HuH-7.5 (cell line): ENCODE measurements at regions not wholly inside any gene's neighbourhood (a gene's known extent, or its start where the extent isn't known, plus 50 kb on each side); places are given as distances from the start of the nearest gene placed in this dataset.

Source experiments
- DNase-seq: peaks from one replicate; pipeline ENCODE4 v3.0.0; 2011; ENCODE audit warnings: low spot score

DNA sequence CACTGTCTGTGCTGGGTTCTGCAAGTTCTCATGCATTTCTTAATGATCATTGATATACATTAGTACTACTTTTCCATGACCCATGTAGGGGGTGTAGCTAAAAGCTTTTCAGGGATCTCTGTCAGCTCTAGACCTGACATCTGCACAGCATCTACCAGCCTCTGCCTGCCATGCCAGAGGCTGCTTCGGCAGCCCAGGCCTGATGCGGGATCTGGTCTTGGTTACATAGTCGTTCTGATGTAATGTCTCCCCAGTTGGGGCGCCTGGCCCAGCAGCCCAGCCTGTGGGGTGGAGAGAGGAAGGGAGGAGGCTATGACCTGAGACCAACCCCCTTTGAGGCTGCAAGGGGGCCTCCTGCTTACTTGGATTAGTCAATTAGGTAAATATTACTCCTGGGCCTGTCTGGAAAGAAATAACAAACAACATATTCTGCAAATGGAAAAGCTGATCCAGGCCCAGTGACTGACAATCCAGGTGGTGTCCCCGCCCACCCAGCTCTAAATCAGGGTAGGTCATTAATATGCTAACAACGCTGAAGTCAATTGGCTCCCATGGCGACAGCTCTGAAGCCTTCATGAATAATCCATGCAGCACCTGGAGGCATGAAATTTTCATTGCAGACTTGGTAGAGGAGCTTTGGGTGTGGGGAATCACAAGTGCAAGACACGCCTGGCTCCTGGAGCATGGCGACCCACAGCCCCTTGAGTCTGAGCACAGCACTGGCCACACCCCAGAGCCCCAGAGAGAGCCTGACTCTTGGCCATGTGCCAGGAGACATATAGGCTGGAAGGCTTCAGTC is 575.3 kb downstream of the CMPK2 start:
- DNase-seq = no peak

GRCh38 chr2:6294791-6295190 is 570.9 kb downstream of the CMPK2 start:
- no peak for DNase-seq

DNA sequence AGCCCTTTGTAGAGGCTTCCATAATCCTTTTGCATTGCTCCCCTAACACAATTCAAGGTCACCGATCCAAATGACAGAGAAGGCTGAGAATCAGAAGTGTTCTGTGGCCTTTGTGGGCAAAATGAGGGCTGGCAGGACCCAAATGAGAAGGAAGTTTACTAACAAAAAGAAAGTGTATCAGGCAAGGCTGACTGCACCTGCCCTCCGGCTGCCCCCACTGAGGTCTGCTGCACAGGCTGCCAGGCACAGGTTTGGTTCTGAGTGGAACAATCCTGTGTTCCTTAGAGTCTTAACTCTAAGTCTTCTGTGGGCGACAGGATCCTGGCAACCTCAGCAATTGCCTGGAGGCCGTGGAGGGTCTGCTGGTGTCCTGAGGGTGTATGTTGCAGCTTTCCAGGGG is 568.5 kb downstream of the CMPK2 start:
- no peak for DNase-seq

DNA sequence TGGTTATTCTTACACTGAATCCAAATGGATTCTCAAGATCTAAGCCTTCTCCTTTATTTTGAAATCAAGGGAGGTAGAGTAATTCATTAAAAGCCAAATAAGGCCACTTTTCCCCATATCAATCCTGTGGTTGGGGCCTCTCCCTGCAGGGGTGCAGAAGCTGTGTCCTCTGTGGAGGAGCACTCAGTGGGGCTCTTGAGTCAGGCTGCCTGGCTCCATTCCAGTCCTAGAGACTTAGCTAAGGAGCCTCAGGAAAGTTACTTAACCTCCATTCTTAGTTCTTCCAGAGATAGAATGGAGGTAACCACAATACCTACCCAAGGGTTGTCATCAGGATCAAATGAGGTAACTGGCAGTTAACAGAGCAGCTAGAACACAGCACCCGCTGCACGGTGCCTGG is 564.3 kb downstream of the CMPK2 start:
- DNase-seq = no peak

GRCh38 chr2:6308986-6309385 is 556.7 kb downstream of the CMPK2 start:
- DNase-seq = no peak

DNA sequence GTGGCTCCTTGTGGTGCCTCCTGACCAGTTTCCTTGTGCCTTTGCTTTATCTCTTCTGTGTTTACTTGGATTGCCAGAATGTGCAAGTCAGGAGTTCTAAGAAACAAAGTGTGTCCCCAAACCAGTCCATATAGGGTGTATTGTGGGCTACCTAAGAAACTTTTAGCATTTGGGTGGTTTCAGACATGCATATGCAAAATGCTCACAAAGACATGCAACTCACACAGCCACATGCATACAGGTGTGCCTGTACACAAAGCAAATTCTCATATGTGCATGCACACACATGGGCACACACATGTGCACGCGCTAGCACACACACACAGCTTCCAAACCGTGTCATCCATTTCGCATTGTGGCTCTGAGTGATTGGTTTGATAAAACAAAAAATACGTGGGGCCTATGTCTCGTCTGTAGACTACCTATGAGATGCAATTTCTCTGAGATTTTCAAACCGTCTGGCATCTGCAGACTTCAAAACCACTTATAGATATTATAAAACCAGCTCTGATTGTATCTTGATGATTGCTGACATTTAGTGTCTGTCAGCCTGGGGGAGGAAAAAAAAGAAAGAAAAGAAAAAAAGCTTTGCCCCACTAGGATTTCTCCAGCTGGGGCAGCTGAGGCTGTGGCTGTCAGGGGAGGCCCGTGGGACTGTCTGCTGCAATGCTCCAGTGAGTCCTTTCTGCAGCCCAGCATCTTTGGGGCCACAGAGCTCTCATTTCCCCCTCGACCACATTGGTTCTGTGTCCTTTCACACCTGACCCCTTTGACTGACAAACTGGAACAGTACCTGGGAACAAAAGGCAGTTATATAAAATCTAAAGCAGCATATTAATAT is 556.1 kb downstream of the CMPK2 start:
- DNase-seq = no peak

GRCh38 chr2:6310256-6311215 is 555.2 kb downstream of the CMPK2 start:
- DNase-seq = no peak

DNA sequence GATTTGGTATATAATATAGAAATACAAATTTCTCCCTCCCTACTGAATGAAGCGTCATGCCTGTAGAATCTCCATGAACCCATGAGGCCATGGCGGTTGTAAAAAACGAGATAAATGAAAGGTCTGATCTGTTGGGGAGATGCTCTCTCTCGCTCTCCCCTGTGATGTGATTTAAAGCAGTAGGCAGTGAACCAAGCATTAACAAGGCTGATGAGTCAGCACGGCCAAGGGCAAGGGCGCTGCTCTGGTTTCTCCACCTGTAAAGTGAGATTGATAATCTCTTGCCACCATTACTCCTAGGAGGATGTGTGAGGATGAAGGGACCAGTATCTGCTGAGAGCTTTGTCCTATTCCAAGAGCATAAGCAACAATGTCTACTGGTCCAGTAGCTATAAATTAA is 553.3 kb downstream of the CMPK2 start:
- no peak for DNase-seq

GRCh38 chr2:6314218-6314960 is 551.3 kb downstream of the CMPK2 start:
- DNase-seq = no peak

- no peak for DNase-seq
Measured at GRCh38 chr2:6325616-6326015, 540.1 kb downstream of the CMPK2 start.

DNA sequence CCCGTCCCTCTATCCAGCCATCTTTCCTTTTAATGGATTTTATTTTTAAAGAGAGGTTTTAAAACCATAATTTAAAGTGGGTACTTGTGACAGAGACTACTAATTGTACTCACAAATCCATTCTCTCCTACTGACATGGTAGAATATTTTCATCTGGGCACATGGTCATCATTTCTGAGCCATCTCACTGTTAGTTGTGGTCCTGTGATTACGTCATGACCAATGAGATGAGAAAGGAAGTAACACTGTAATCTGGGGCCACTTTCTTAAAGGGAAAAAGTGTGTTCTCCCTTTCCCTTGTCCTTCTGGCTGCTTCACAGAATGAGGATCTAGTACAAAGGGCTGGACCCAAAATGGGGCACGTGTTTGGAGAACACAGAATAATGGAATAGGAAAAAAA is 538.7 kb downstream of the CMPK2 start:
- DNase-seq = no peak

- no peak for DNase-seq
Measured at GRCh38 chr2:6336752-6337471, 528.8 kb downstream of the CMPK2 start.

- DNase-seq = no peak
Measured at GRCh38 chr2:6337472-6337820, 528.3 kb downstream of the CMPK2 start.

DNA sequence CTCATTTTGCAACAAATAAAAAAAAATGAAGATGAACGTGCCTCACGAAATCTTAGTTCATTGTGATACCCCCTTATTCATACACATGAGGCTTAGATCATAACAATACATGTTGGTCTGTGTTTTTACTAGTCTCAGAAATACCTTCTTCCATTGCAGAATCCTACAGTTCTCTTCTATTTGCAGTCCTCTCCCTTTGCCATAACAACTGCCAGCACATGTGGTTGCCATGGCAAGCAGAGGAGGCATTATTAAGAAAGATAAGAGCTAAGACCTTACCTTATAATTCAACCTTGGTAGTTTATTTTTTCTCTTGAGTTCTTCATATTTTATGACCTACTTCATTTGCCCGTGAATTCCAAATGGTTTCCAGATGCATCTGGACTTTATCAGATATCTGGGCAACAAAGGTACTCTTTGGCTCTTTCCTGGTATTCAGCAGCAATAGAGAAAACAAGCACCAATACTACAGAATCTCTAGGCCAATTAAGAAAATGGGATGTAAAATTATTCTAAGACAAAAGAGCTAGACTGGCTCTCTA is 524.0 kb downstream of the CMPK2 start:
- DNase-seq = no peak

DNA sequence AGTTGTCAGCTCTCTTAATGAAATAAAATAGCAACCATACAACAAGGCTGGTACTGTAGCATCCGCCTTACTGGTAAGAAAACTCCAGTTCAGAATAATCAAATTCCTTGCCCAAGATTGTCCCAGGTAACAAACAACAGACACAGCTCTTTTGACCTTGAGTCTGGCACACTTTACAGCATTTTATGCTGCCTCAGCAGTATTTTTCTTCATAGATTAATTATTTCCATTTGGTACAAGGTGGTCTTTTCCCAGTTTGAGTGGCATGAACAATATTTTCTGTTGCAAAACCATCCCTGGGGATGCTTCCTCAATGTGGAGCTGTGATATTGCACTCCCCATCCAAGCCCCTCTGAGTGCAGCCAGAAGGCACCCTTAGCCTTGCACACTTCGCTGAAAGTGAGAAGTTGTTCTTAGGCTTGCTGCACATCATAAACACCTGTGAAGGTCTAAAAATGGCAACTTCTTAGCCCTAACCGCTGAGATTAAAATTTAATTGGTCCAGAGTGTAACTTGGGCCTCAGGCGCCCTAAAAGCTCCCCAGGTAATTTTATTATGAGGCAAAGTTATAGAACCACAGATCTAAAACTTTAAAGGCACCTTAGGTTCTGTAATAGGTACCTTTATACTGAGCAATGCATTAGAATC is 523.3 kb downstream of the CMPK2 start:
- no peak for DNase-seq

GRCh38 chr2:6343076-6343475 is 522.6 kb downstream of the CMPK2 start:
- no peak for DNase-seq

GRCh38 chr2:6352247-6352646 is 513.5 kb downstream of the CMPK2 start:
- DNase-seq = no peak

DNA sequence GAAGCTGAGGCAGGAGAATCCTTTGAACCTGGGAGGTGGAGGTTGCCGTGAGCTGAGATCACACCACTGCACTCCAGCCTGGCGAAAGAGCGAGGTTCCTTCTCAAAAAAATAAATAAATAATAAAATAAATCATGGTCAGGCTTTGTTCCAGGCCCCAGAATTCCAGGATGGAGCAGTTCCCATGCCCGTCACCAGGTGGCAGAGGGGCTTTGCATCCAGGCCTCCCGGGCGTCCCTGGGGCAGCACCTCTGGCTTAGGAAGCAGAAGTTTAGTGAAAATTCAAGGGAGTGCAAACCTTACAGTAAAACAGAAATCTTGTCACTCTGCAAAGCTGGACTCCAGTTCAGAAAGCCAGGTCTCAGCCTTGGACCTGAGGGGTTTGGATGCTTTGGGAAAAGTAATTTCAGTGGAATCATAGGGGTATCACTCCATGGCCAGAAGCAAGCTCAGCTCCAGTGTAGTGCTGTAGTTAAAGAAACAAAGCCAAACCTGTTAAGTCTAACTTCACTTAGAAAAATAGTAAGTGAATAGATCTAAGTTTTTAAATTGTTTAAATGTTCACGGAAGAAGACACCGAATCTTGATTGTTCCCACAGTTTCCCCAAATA is 512.7 kb downstream of the CMPK2 start:
- peak; percentile 16 for DNase-seq

DNA sequence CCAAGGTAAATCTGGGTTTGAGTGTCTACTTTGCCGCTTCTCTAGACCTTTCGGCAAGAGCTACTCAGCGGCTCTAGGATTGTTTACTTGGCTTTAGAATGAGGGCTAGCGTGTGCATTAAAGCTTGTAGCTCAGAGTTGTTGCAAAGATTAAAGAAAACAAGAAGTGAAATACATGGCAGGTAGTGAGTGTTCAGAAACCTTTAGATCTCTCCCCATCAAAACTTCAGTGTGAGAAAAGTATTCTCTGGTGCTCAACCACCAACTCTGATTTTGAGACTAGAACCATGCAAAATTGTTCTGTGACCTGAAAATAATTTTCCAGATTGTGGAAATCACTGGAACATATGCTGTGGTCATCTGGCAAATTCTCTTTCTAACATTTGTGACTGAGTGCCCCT is 512.0 kb downstream of the CMPK2 start:
- no peak for DNase-seq

DNA sequence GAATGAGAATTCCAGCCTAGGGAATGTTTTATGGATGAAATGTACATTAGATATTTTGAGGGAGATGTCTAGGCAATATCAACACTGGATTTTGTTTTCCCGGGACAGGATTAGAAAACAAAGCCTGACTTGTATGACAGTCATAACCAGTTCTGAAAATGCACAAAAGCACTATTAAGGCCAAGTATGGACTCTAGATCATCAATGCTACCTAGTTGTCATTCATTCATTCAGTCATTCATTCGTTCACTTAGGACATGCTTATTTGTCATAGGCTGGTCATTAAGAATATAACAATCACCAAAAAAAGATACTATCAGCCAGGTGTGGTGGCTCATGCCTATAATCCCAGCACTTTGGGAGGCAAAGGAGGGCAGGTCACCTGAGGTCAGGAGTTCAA is 511.2 kb downstream of the CMPK2 start:
- no peak for DNase-seq
